SK-N-SH treated with all-trans-retinoic acid at 6 μM for 48 hours (cell line): ENCODE measurements at regions not wholly inside any gene's neighbourhood (a gene's known extent, or its start where the extent isn't known, plus 50 kb on each side); places are given as distances from the start of the nearest gene placed in this dataset.

Experiments
- ATAC-seq: fragments of 200-7000 bp; cut with Tn5 transposase; 3 replicates; pipeline ENCODE4 v1.9.1; 2020; ENCODE audit warnings: mild to moderate bottlenecking, moderate library complexity
- ARNTL ChIP-seq: fragments of 450-650 bp; formaldehyde crosslinking; IDR thresholded peaks from 2 replicates; pipeline ENCODE4 v1.5.0; 2020; ENCODE audit warnings: low read depth, mild to moderate bottlenecking, moderate library complexity, borderline replicate concordance
- BACH2 ChIP-seq: fragments of 250-450 bp; sonication (Bioruptor Pico); IDR thresholded peaks from 2 replicates; pipeline ENCODE4 v1.9.0; 2021; ENCODE audit warnings: mild to moderate bottlenecking, borderline replicate concordance
- CSDC2 ChIP-seq: fragments of 250-450 bp; sonication (Bioruptor Pico); IDR thresholded peaks from 2 replicates; pipeline ENCODE4 v1.5.0; 2020; ENCODE audit warnings: mild to moderate bottlenecking, moderate library complexity
- CSRNP3 ChIP-seq: fragments of 250-450 bp; sonication (Bioruptor Pico); IDR thresholded peaks from 2 replicates; pipeline ENCODE4 v1.5.1; 2021; ENCODE audit warnings: mild to moderate bottlenecking, moderate library complexity
- ESRRG ChIP-seq: fragments of 250-450 bp; sonication (Bioruptor Pico); IDR thresholded peaks from 2 replicates; pipeline ENCODE4 v1.6.1; 2021; ENCODE audit warnings: mild to moderate bottlenecking
- ISL1 ChIP-seq: fragments of 250-450 bp; sonication (Bioruptor Pico); IDR thresholded peaks from 2 replicates; pipeline ENCODE4 v2.1.2; 2022; ENCODE audit warnings: mild to moderate bottlenecking, moderate library complexity
- OSR1 ChIP-seq: fragments of 250-450 bp; sonication (Bioruptor Pico); IDR thresholded peaks from 2 replicates; pipeline ENCODE4 v1.8.0; 2022; ENCODE audit warnings: moderate library complexity, mild to moderate bottlenecking, inconsistent platforms
- PATZ1 ChIP-seq: fragments of 250-450 bp; sonication (Bioruptor Pico); IDR thresholded peaks from 2 replicates; pipeline ENCODE4 v1.8.0; 2020; ENCODE audit warnings: mild to moderate bottlenecking, moderate library complexity, borderline replicate concordance
- POU6F1 ChIP-seq: fragments of 250-450 bp; sonication (Bioruptor Pico); IDR thresholded peaks from 2 replicates; pipeline ENCODE4 v1.8.0; 2021; ENCODE audit warnings: low read depth, mild to moderate bottlenecking, moderate library complexity, borderline replicate concordance
- PPARA ChIP-seq: fragments of 250-450 bp; sonication (Bioruptor Pico); IDR thresholded peaks from 2 replicates; pipeline ENCODE4 v1.5.0; 2020; ENCODE audit warnings: mild to moderate bottlenecking, borderline replicate concordance
- RARB ChIP-seq: fragments of 250-450 bp; sonication (Bioruptor Pico); IDR thresholded peaks from 2 replicates; pipeline ENCODE4 v1.8.0; 2021; ENCODE audit warnings: mild to moderate bottlenecking, moderate library complexity
- TOX ChIP-seq: fragments of 250-450 bp; sonication (Bioruptor Pico); IDR thresholded peaks from 2 replicates; pipeline ENCODE4 v1.8.0; 2021; ENCODE audit warnings: mild to moderate bottlenecking, moderate library complexity, borderline replicate concordance
- ZFP3 ChIP-seq: fragments of 250-450 bp; sonication (Bioruptor Pico); IDR thresholded peaks from 2 replicates; pipeline ENCODE4 v1.5.0; 2020; ENCODE audit warnings: mild to moderate bottlenecking, moderate library complexity
- ZFP30 ChIP-seq: fragments of 450-650 bp; formaldehyde crosslinking; IDR thresholded peaks from 2 replicates; pipeline ENCODE4 v1.5.0; 2022; ENCODE audit warnings: mild to moderate bottlenecking, moderate library complexity
- ZNF565 ChIP-seq: fragments of 450-650 bp; formaldehyde crosslinking; conservative IDR thresholded peaks from 2 replicates; pipeline ENCODE4 v1.5.0; 2020; ENCODE audit warnings: low read depth, mild to moderate bottlenecking, moderate library complexity
- ZNF70 ChIP-seq: fragments of 450-650 bp; formaldehyde crosslinking; IDR thresholded peaks from 2 replicates; pipeline ENCODE4 v1.5.0; 2020; ENCODE audit warnings: mild to moderate bottlenecking, moderate library complexity
- ZNF8 ChIP-seq: fragments of 450-650 bp; formaldehyde crosslinking; IDR thresholded peaks from 2 replicates; pipeline ENCODE4 v1.5.0; 2020; ENCODE audit warnings: mild to moderate bottlenecking, moderate library complexity

GRCh38 chr14:89540830-89541470 is 123.9 kb upstream of the FOXN3 start:
- TF ChIP-seq PATZ1 (CRISPR knock-in tag), result no peak
- TF ChIP-seq ESRRG, result no peak
- 0 out of 2 replicates have a peak, but pooled peaks have one; percentile 24 for TF ChIP-seq TOX (CRISPR knock-in tag)
- no peak for TF ChIP-seq ZFP3
- TF ChIP-seq CSDC2 (CRISPR knock-in tag), result no peak
- TF ChIP-seq ZNF565 (CRISPR knock-in tag), result no peak
- peak; percentile 80; the same call in 1 of the 2 replicates for TF ChIP-seq OSR1 (CRISPR knock-in tag)

GRCh38 chr14:89540009-89540829 is 123.2 kb upstream of the FOXN3 start:
- TF ChIP-seq ZFP3, result no peak
- no peak for TF ChIP-seq ZFP30 (CRISPR knock-in tag)
- TF ChIP-seq CSRNP3, result no peak
- no peak for TF ChIP-seq ARNTL (CRISPR knock-in tag)
- TF ChIP-seq ZNF565 (CRISPR knock-in tag), result no peak
- no peak for TF ChIP-seq ESRRG
- TF ChIP-seq CSDC2 (CRISPR knock-in tag), result no peak
- no peak for TF ChIP-seq ISL1
- TF ChIP-seq PATZ1 (CRISPR knock-in tag), result no peak
- peak; percentile 41 for ATAC-seq

More at GRCh38 chr14:89540830-89541470, 123.9 kb upstream of the FOXN3 start:
- ATAC-seq, result peak; percentile 74

GRCh38 chr14:89537911-89538310 is 120.9 kb upstream of the FOXN3 start:
- no peak for TF ChIP-seq TOX (CRISPR knock-in tag)
- no peak for TF ChIP-seq ISL1
- TF ChIP-seq ZNF70, result no peak
- no peak for TF ChIP-seq ZNF8 (CRISPR knock-in tag)
- no peak for TF ChIP-seq POU6F1
- no peak for TF ChIP-seq OSR1 (CRISPR knock-in tag)
- no peak for TF ChIP-seq BACH2 (CRISPR knock-in tag)
- TF ChIP-seq PATZ1 (CRISPR knock-in tag), result no peak
- no peak for TF ChIP-seq RARB (CRISPR knock-in tag)
- no peak for TF ChIP-seq CSRNP3
- no peak for TF ChIP-seq PPARA
- no peak for TF ChIP-seq ESRRG
- no peak for ATAC-seq
